ENCODE measurements at regions not wholly inside any gene's neighbourhood (a gene's known extent, or its start where the extent isn't known, plus 50 kb on each side); places are given as distances from the start of the nearest gene placed in this dataset.

DNA sequence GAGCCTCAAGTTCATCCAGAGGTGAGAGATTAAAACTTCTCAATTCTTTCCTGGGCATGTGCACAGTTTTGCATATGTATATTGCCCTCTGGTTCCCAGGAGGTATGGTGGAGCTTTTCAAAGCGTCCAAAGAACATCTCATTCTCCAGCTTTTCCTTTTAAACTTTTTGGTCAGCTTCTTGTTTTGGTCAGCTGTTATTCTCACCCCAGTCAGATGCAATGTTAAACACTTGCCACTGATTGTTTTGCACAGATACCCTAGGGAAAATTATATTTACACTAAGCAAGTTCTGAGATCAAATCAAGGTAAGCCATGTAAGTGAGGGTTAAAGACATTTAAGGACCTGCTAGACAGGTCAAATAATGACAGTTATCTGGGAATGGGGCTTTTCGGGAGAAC, 261.3 kb downstream of the EDEM1 start:
- TF ChIP-seq, protein P1, sequence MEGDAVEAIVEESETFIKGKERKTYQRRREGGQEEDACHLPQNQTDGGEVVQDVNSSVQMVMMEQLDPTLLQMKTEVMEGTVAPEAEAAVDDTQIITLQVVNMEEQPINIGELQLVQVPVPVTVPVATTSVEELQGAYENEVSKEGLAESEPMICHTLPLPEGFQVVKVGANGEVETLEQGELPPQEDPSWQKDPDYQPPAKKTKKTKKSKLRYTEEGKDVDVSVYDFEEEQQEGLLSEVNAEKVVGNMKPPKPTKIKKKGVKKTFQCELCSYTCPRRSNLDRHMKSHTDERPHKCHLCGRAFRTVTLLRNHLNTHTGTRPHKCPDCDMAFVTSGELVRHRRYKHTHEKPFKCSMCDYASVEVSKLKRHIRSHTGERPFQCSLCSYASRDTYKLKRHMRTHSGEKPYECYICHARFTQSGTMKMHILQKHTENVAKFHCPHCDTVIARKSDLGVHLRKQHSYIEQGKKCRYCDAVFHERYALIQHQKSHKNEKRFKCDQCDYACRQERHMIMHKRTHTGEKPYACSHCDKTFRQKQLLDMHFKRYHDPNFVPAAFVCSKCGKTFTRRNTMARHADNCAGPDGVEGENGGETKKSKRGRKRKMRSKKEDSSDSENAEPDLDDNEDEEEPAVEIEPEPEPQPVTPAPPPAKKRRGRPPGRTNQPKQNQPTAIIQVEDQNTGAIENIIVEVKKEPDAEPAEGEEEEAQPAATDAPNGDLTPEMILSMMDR (IDR thresholded peaks at IDR 0.05): no peak
- TF ChIP-seq POLR2AphosphoS5 (IDR thresholded peaks at IDR 0.05): no peak
- no peak for TF ChIP-seq POLR2A (IDR thresholded peaks at IDR 0.05)
